CD14-positive monocyte (primary cell): ENCODE measurements at regions not wholly inside any gene's neighbourhood (a gene's known extent, or its start where the extent isn't known, plus 50 kb on each side); places are given as distances from the start of the nearest gene placed in this dataset.

ENCODE experiments used
- DNase-seq, 3 donors: peaks; one replicate each; pipeline ENCODE4 v3.0.0-alpha.2; 2011 to 2022
- H2AFZ ChIP-seq: 2 replicates; pipeline ENCODE4 v1.6.0; 2012; ENCODE audit warnings: mild to moderate bottlenecking, low read depth, low read length, inconsistent platforms; ENCODE audit not compliant: insufficient read depth, poor library complexity, severe bottlenecking
- H3K27ac ChIP-seq, 2 donors: 1 replicate in 1 of 2; 2 replicates in 1 of 2; pipeline ENCODE4 v1.5.1; 2012 to 2013; ENCODE audit warnings: low read length in 2 of 2, control low read depth in 1 of 2, inconsistent platforms in 1 of 2, low read depth in 1 of 2, mild to moderate bottlenecking in 1 of 2
- H3K27me3 ChIP-seq, 2 donors: one replicate each; pipeline versions ENCODE4 v1.6.0 to v1.6.1; 2011 to 2013; ENCODE audit warnings: low read length in 2 of 2; ENCODE audit not compliant: control insufficient read depth in 2 of 2, insufficient read depth in 2 of 2
- H3K36me3 ChIP-seq, 2 donors: replicated peaks in 1 of 2; 1 replicate in 1 of 2; 2 replicates in 1 of 2; pipeline versions ENCODE4 v1.5.1 to v1.6.1; 2012 to 2013; ENCODE audit warnings: low read length in 2 of 2, control low read depth in 1 of 2, inconsistent platforms in 1 of 2, mild to moderate bottlenecking in 1 of 2; ENCODE audit not compliant: insufficient read depth in 2 of 2, control insufficient read depth in 1 of 2
- H3K4me1 ChIP-seq, 2 donors: 1 replicate in 1 of 2; 2 replicates in 1 of 2; pipeline versions ENCODE4 v1.5.1 to v1.6.1; 2012 to 2013; ENCODE audit warnings: low read length in 2 of 2, control low read depth in 1 of 2, inconsistent platforms in 1 of 2, mild to moderate bottlenecking in 1 of 2, moderate library complexity in 1 of 2; ENCODE audit not compliant: insufficient read depth in 2 of 2, control insufficient read depth in 1 of 2
- H3K4me2 ChIP-seq: replicated peaks from 2 replicates; pipeline ENCODE3; 2012; ENCODE audit warnings: low read length, moderate library complexity, mild to moderate bottlenecking; ENCODE audit not compliant: poor library complexity, severe bottlenecking; ENCODE audit errors: extremely low read depth
- H3K4me3 ChIP-seq, 3 experiments: fragments of 200-600 bp in 1 of 3; sonication (generic) in 1 of 3; replicated peaks in 1 of 3; 1 replicate in 2 of 3; 2 replicates in 1 of 3; pipeline ENCODE4 v1.5.1; 2011 to 2013; ENCODE audit warnings: low read length in 3 of 3, mild to moderate bottlenecking in 3 of 3, control low read depth in 2 of 3, low read depth in 2 of 3, inconsistent platforms in 1 of 3, moderate library complexity in 1 of 3
- H3K79me2 ChIP-seq: 2 replicates; pipeline ENCODE4 v1.6.0; 2012; ENCODE audit warnings: mild to moderate bottlenecking, control low read depth, inconsistent platforms, low read length, moderate library complexity; ENCODE audit not compliant: insufficient read depth
- H3K9ac ChIP-seq: 2 replicates; pipeline ENCODE4 v1.6.0; 2017; ENCODE audit warnings: low read length, mild to moderate bottlenecking; ENCODE audit not compliant: insufficient read depth, poor library complexity, severe bottlenecking
- H3K9me3 ChIP-seq, 2 donors: replicated peaks in 1 of 2; 1 replicate in 1 of 2; 2 replicates in 1 of 2; pipeline versions ENCODE4 v1.5.1 to v1.6.1; 2012 to 2013; ENCODE audit warnings: low read length in 2 of 2, control low read depth in 1 of 2; ENCODE audit not compliant: control insufficient read depth in 1 of 2, insufficient read depth in 1 of 2
- H4K20me1 ChIP-seq: 2 replicates; pipeline ENCODE4 v1.6.0; 2012; ENCODE audit warnings: mild to moderate bottlenecking, low read length, control low read depth, moderate library complexity; ENCODE audit not compliant: insufficient read depth
- H3K27ac Mint-ChIP-seq, 7 donors: one replicate each; pipeline ENCODE4 v1.8.0; 2020; ENCODE audit warnings: mild to moderate bottlenecking in 7 of 7, mixed read lengths in 7 of 7, moderate library complexity in 6 of 7, inconsistent platforms in 2 of 7
- H3K27me3 Mint-ChIP-seq, 3 donors: one replicate each; pipeline ENCODE4 v1.8.0; 2021 to 2022; ENCODE audit warnings: low read depth in 3 of 3, mild to moderate bottlenecking in 3 of 3, mixed read lengths in 3 of 3, moderate library complexity in 3 of 3, inconsistent platforms in 1 of 3
- H3K36me3 Mint-ChIP-seq, 2 donors: one replicate each; pipeline ENCODE4 v1.8.0; 2020; ENCODE audit warnings: mixed read lengths in 2 of 2, inconsistent platforms in 1 of 2, mild to moderate bottlenecking in 1 of 2
- H3K4me1 Mint-ChIP-seq: one replicate; pipeline ENCODE4 v1.8.0; 2020; ENCODE audit warnings: mild to moderate bottlenecking, mixed read lengths
- H3K4me3 Mint-ChIP-seq, 2 donors: one replicate each; pipeline ENCODE4 v1.8.0; 2020; ENCODE audit warnings: mild to moderate bottlenecking in 2 of 2, mixed read lengths in 2 of 2, moderate library complexity in 1 of 2
- H3K9me3 Mint-ChIP-seq, 7 donors: one replicate each; pipeline ENCODE4 v1.8.0; 2020 to 2022; ENCODE audit warnings: mixed read lengths in 7 of 7, mild to moderate bottlenecking in 6 of 7, moderate library complexity in 6 of 7, inconsistent platforms in 2 of 7
- CTCF ChIP-seq: fragments of 200-600 bp; IDR thresholded peaks from one replicate; pipeline ENCODE4 v1.8.0; 2022; ENCODE audit warnings: antibody characterized with exemption, mild to moderate bottlenecking
- WGBS: methylation state at CpG from one replicate; pipeline ENCODE4 v1.1.5; 2013; ENCODE audit warnings: missing lambda C conversion rate; ENCODE audit not compliant: insufficient coverage; 5-methylcytosine and 5-hydroxymethylcytosine counted together
- intact Hi-C, 2 donors: fragments of 100-400 bp; cut with micrococcal nuclease; formaldehyde crosslinking; loops; one replicate each; pipeline versions ENCODE4 v1.15.0 to v1.15.1; 2023

GRCh38 chr12:127445581-127446139, 821.3 kb upstream of the TMEM132C start:
- TF ChIP-seq CTCF, result no peak
- WGBS, result 56% methylated on average over 4 of the region's 4 CpGs
- no peaks in the 10 kb centered on the region for H3K27me3 ChIP-seq
- Mint-ChIP-seq H3K36me3 (no peaks in the 10 kb centered on the region), H3K27ac (no peak overlapping the region), H3K4me1 (no peaks in the 10 kb centered on the region), H3K27me3 (peaks cover 0 to 5% (median 3%) of the 10 kb centered on the region in 3 donors), H3K4me3 (no peak overlapping the region), H3K9me3 (peaks cover 4 to 22% (median 14%) of the 10 kb centered on the region in 7 donors)
- H3K4me2 ChIP-seq, result no peak overlapping the region
- no peak overlapping the region for H3K27ac ChIP-seq
- no peak overlapping the region for H3K9ac ChIP-seq
- H4K20me1 ChIP-seq, result no peaks in the 10 kb centered on the region
- no peaks in the 10 kb centered on the region for H3K4me1 ChIP-seq
- H3K36me3 ChIP-seq, result no peaks in the 10 kb centered on the region
- H2AFZ ChIP-seq, result no peak overlapping the region
- H3K4me3 ChIP-seq, result no peak overlapping the region
- no peak for DNase-seq
- no peaks in the 10 kb centered on the region for H3K79me2 ChIP-seq
- intact Hi-C loops, result no loop called here
- H3K9me3 ChIP-seq, result peaks cover 13 to 25% of the 10 kb centered on the region in 2 donors

- H3K27ac ChIP-seq, result no peak overlapping the region
- intact Hi-C loops, result no loop called here
- WGBS, result 82% methylated on average over 2 of the region's 5 CpGs
Observed at GRCh38 chr12:127448906-127449305, 818.1 kb upstream of the TMEM132C start.

More at GRCh38 chr12:127448906-127449305, 818.1 kb upstream of the TMEM132C start:
- no peaks in the 10 kb centered on the region for H3K4me1 ChIP-seq
- peaks cover 2 to 3% (median 3%) of the 10 kb centered on the region in 3 donors for H3K27me3 Mint-ChIP-seq
- H3K79me2 ChIP-seq, result no peaks in the 10 kb centered on the region
- peaks cover 0 to 4% of the 10 kb centered on the region in 2 donors for H3K27me3 ChIP-seq
- no peak overlapping the region for H3K4me3 Mint-ChIP-seq
- H3K9ac ChIP-seq, result no peak overlapping the region
- no peak overlapping the region for H2AFZ ChIP-seq
- H4K20me1 ChIP-seq, result no peaks in the 10 kb centered on the region
- no peak overlapping the region for H3K4me2 ChIP-seq
- peaks cover 2 to 15% (median 8%) of the 10 kb centered on the region in 7 donors for H3K9me3 Mint-ChIP-seq
- no peak overlapping the region for H3K27ac Mint-ChIP-seq
- no peak overlapping the region for H3K4me3 ChIP-seq
- no peaks in the 10 kb centered on the region for H3K36me3 ChIP-seq
- no peaks in the 10 kb centered on the region for H3K4me1 Mint-ChIP-seq
- no peak for TF ChIP-seq CTCF
- H3K36me3 Mint-ChIP-seq, result no peaks in the 10 kb centered on the region
- H3K9me3 ChIP-seq, result peaks cover 10 to 13% of the 10 kb centered on the region in 2 donors
- DNase-seq, result no peak
